ENCODE measurements at regions not wholly inside any gene's neighbourhood (a gene's known extent, or its start where the extent isn't known, plus 50 kb on each side); places are given as distances from the start of the nearest gene placed in this dataset.

DNA sequence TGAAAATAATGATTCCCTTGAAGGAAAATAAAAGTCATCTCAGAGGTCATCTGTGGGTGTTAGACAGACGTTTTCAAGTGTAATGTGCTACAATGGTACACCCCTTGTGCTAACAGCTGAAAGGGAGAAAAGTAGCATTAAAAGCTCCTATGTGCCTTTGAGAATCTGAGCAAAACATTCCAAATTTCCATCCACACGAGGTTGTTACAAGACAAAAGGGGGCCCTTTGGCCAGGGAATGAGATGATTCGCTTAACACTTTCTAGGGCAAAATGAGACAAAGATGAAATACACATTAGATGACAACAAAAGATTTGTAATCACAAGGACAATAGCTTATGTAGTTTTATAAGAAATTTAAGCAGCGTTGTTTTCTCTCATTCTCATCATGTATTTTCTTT, 303.6 kb downstream of the LMX1A start:
- TF ChIP-seq, protein P1, sequence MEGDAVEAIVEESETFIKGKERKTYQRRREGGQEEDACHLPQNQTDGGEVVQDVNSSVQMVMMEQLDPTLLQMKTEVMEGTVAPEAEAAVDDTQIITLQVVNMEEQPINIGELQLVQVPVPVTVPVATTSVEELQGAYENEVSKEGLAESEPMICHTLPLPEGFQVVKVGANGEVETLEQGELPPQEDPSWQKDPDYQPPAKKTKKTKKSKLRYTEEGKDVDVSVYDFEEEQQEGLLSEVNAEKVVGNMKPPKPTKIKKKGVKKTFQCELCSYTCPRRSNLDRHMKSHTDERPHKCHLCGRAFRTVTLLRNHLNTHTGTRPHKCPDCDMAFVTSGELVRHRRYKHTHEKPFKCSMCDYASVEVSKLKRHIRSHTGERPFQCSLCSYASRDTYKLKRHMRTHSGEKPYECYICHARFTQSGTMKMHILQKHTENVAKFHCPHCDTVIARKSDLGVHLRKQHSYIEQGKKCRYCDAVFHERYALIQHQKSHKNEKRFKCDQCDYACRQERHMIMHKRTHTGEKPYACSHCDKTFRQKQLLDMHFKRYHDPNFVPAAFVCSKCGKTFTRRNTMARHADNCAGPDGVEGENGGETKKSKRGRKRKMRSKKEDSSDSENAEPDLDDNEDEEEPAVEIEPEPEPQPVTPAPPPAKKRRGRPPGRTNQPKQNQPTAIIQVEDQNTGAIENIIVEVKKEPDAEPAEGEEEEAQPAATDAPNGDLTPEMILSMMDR (IDR thresholded peaks at IDR 0.05; ENCODE audit: low read depth, low read length, poor library complexity, severe bottlenecking) = no peak
- TF ChIP-seq EZH2phosphoT487 (IDR thresholded peaks at IDR 0.05; ENCODE audit: borderline replicate concordance, low read length) = no peak
